Loucy (cell line): ENCODE measurements at regions not wholly inside any gene's neighbourhood (a gene's known extent, or its start where the extent isn't known, plus 50 kb on each side); places are given as distances from the start of the nearest gene placed in this dataset.

ENCODE experiments used
- EZH2phosphoT487 ChIP-seq: fragments of 200-600 bp; IDR thresholded peaks from 2 replicates; pipeline ENCODE4 v1.6.1; 2018; ENCODE audit warnings: antibody characterized with exemption, mild to moderate bottlenecking, moderate library complexity, borderline replicate concordance
- TF ChIP-seq, protein P1 (sequence below): fragments of 200-600 bp; sonication (generic); conservative IDR thresholded peaks from 2 replicates; pipeline ENCODE4 v1.5.1; 2014; ENCODE audit warnings: mild to moderate bottlenecking, antibody characterized with exemption, low read length

DNA sequence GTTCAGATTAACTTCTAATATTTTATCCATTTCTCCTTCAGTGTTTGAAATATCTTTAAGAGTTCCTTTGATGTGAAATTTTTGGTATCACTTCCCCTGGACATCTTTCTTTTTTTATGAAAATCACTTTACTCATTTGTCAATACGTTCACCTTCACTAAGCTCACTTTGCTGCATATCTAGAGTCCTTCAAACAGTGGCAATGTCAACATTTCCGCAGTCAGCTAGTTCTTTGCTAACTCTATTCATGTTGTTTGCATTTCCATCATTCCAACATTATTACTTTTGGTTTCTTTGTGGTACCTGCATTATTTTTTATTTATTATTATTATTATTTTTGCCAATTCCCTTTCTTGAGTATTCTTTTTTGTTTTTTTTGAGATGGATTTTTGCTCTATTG, 203.0 kb downstream of the GPAT3 start:
- TF ChIP-seq, protein P1, sequence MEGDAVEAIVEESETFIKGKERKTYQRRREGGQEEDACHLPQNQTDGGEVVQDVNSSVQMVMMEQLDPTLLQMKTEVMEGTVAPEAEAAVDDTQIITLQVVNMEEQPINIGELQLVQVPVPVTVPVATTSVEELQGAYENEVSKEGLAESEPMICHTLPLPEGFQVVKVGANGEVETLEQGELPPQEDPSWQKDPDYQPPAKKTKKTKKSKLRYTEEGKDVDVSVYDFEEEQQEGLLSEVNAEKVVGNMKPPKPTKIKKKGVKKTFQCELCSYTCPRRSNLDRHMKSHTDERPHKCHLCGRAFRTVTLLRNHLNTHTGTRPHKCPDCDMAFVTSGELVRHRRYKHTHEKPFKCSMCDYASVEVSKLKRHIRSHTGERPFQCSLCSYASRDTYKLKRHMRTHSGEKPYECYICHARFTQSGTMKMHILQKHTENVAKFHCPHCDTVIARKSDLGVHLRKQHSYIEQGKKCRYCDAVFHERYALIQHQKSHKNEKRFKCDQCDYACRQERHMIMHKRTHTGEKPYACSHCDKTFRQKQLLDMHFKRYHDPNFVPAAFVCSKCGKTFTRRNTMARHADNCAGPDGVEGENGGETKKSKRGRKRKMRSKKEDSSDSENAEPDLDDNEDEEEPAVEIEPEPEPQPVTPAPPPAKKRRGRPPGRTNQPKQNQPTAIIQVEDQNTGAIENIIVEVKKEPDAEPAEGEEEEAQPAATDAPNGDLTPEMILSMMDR, result no peak
- no peak for TF ChIP-seq EZH2phosphoT487
